Panc1 (cell line): ENCODE measurements at regions not wholly inside any gene's neighbourhood (a gene's known extent, or its start where the extent isn't known, plus 50 kb on each side); places are given as distances from the start of the nearest gene placed in this dataset.

Source experiments
- POLR2AphosphoS5 ChIP-seq: IDR thresholded peaks from 2 replicates; pipeline ENCODE4 v1.6.1; 2012; ENCODE audit warnings: mild to moderate bottlenecking, low read depth, low read length, moderate library complexity
- TCF7L2 ChIP-seq: IDR thresholded peaks from 2 replicates; pipeline ENCODE4 v1.6.1; 2011; ENCODE audit warnings: mild to moderate bottlenecking, low read depth, low read length, inconsistent platforms
- TF ChIP-seq, protein P1 (sequence below): fragments of 450-650 bp; IDR thresholded peaks from 2 replicates; pipeline ENCODE4 v1.5.1; 2017; ENCODE audit warnings: mild to moderate bottlenecking
- TF ChIP-seq, protein P2 (sequence below), 2 experiments: IDR thresholded peaks; 2 replicates each; pipeline ENCODE4 v1.6.1; 2011 to 2012; ENCODE audit warnings: low read depth in 2 of 2, control low read depth in 1 of 2, low read length in 1 of 2, mild to moderate bottlenecking in 1 of 2, moderate library complexity in 1 of 2; ENCODE audit not compliant: insufficient read depth in 1 of 2

DNA sequence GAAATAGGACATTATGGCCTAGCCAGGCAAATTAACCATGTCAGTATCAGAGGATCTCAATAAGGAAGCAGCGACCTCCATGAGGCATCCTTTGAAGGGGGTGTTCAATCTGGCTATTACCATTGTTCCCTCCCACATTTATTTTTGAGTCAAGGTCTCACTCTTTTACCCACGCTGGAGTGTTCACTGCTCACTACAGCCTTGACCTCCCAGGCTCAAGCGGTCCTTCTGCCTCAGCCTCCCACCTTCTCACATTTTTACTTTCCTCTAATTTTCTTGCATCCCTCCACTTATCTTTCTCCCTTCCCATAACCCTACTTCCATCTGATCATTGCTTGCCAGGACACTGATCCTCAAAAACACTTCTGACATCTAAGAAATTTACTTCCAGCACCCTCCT, 654.0 kb upstream of the NR2F2 start:
- TF ChIP-seq, protein P1, sequence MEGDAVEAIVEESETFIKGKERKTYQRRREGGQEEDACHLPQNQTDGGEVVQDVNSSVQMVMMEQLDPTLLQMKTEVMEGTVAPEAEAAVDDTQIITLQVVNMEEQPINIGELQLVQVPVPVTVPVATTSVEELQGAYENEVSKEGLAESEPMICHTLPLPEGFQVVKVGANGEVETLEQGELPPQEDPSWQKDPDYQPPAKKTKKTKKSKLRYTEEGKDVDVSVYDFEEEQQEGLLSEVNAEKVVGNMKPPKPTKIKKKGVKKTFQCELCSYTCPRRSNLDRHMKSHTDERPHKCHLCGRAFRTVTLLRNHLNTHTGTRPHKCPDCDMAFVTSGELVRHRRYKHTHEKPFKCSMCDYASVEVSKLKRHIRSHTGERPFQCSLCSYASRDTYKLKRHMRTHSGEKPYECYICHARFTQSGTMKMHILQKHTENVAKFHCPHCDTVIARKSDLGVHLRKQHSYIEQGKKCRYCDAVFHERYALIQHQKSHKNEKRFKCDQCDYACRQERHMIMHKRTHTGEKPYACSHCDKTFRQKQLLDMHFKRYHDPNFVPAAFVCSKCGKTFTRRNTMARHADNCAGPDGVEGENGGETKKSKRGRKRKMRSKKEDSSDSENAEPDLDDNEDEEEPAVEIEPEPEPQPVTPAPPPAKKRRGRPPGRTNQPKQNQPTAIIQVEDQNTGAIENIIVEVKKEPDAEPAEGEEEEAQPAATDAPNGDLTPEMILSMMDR, result no peak
- TF ChIP-seq, protein P2, sequence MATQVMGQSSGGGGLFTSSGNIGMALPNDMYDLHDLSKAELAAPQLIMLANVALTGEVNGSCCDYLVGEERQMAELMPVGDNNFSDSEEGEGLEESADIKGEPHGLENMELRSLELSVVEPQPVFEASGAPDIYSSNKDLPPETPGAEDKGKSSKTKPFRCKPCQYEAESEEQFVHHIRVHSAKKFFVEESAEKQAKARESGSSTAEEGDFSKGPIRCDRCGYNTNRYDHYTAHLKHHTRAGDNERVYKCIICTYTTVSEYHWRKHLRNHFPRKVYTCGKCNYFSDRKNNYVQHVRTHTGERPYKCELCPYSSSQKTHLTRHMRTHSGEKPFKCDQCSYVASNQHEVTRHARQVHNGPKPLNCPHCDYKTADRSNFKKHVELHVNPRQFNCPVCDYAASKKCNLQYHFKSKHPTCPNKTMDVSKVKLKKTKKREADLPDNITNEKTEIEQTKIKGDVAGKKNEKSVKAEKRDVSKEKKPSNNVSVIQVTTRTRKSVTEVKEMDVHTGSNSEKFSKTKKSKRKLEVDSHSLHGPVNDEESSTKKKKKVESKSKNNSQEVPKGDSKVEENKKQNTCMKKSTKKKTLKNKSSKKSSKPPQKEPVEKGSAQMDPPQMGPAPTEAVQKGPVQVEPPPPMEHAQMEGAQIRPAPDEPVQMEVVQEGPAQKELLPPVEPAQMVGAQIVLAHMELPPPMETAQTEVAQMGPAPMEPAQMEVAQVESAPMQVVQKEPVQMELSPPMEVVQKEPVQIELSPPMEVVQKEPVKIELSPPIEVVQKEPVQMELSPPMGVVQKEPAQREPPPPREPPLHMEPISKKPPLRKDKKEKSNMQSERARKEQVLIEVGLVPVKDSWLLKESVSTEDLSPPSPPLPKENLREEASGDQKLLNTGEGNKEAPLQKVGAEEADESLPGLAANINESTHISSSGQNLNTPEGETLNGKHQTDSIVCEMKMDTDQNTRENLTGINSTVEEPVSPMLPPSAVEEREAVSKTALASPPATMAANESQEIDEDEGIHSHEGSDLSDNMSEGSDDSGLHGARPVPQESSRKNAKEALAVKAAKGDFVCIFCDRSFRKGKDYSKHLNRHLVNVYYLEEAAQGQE (IDR thresholded peaks at IDR 0.05; ENCODE audit: insufficient read depth in 1 of 2, low read depth in 2 of 2, low read length in 1 of 2), result no peak
- TF ChIP-seq POLR2AphosphoS5 (no peak), TCF7L2 (no peak)
